HG03103 (cell line): ENCODE measurements at regions not wholly inside any gene's neighbourhood (a gene's known extent, or its start where the extent isn't known, plus 50 kb on each side); places are given as distances from the start of the nearest gene placed in this dataset.
A peak's percentile ranks its signal among the peaks of the same experiment; 100 is the strongest.
"Not testable (repeated sequence)": the region's sequence is repeated elsewhere in the genome, so short reads cannot be mapped to it uniquely, and the experiment has no call there.

ENCODE experiments used
- ATAC-seq: cut with Tn5 transposase; IDR thresholded peaks from one replicate; pipeline ENCODE4 v1.9.1; 2021; ENCODE audit warnings: low read depth; ENCODE audit not compliant: unreplicated experiment

GRCh38 chr16:21530729-21531383, 68.5 kb upstream of the METTL9 start:
- not testable (repeated sequence) for ATAC-seq

GRCh38 chr16:21532996-21533395, 66.4 kb upstream of the METTL9 start:
- not testable (repeated sequence) for ATAC-seq

- ATAC-seq: not testable (repeated sequence)
Measured at GRCh38 chr16:21533474-21533873, 65.9 kb upstream of the METTL9 start.

GRCh38 chr16:21534561-21534960, 64.8 kb upstream of the METTL9 start:
- ATAC-seq: not testable (repeated sequence)

- not testable (repeated sequence) for ATAC-seq
Measured at GRCh38 chr16:21535201-21535600, 64.2 kb upstream of the METTL9 start.

- ATAC-seq: not testable (repeated sequence)
Measured at GRCh38 chr16:21536740-21537139, 62.6 kb upstream of the METTL9 start.

- not testable (repeated sequence) for ATAC-seq
Measured at GRCh38 chr16:21537598-21537997, 61.8 kb upstream of the METTL9 start.

GRCh38 chr16:21539107-21539618, 60.2 kb upstream of the METTL9 start:
- ATAC-seq: not testable (repeated sequence)

- peak; percentile 67 for ATAC-seq
Measured at GRCh38 chr16:21540770-21541433, 58.5 kb upstream of the METTL9 start.

- not testable (repeated sequence) for ATAC-seq
Measured at GRCh38 chr16:21541611-21542051, 57.7 kb upstream of the METTL9 start.

GRCh38 chr16:21542075-21542474, 57.3 kb upstream of the METTL9 start:
- ATAC-seq: not testable (repeated sequence)

GRCh38 chr16:21542491-21543124, 56.8 kb upstream of the METTL9 start:
- ATAC-seq: not testable (repeated sequence)

GRCh38 chr16:21543151-21543836, 56.1 kb upstream of the METTL9 start:
- ATAC-seq: not testable (repeated sequence)

- ATAC-seq: not testable (repeated sequence)
Measured at GRCh38 chr16:21545664-21546326, 53.6 kb upstream of the METTL9 start.

- ATAC-seq: not testable (repeated sequence)
Measured at GRCh38 chr16:21549396-21549795, 50.0 kb upstream of the METTL9 start.
